ENCODE measurements at regions not wholly inside any gene's neighbourhood (a gene's known extent, or its start where the extent isn't known, plus 50 kb on each side); places are given as distances from the start of the nearest gene placed in this dataset.
"Not testable (repeated sequence)": the region's sequence is repeated elsewhere in the genome, so short reads cannot be mapped to it uniquely, and the experiment has no call there.

DNA sequence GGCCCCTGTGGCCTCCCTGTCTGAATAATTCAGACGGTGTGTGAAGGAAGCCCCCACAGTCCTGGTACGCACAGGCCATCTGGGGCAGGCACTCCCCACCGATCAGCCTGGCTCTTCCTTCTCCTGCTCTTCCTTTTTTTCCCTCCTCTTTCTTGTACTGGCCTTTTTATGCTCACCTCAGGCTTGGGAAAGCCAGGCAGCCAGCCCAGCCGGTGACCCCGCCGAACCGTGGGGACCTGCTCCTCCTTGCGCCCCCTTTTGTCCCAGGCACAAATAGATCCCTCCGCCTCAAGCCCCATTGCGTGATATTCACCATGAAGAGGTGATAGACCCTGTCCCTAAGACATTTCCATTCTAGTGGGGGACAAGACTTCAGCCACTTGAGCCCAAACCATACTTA lies 80.2 kb upstream of the BRD7 start:
- DNase-seq, result no peak

DNA sequence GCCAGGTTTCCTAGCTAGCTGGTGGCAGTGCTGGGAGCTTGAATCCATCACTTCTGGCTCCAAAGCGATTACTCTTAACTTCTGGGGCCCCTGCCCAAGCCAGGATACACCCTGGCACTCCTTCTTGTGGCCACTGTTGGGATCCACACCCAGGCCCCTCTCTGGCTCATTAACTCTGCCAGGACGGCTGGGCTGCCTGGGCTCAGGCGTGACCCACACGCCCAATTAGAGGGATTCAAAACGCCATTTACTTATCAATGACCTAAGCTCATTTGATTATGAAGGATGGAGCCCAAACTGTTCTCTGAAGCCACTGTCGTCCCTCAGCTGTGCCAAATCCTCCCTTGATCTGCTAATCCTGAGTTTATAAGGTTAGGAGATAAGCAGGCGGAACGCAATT lies 79.7 kb upstream of the BRD7 start:
- DNase-seq, result no peak

DNA sequence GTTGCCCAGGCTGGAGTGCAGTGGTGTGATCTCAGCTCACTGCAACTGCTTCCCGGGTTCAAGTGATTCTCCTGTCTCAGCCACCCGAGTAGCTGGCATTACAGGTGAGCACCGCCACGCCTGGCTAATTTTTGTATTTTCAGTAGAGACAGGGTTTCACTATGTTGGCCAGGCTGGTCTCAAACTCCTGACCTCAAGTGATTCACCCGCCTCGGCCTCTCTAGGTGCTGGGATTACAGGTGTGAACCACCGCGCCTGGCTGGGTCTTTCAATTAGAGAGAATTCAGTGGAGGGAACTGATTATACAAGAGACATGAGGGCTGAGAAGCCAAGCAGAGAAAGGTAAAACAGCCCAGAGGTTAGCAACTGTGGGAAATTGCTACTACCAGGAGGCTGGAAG lies 78.6 kb upstream of the BRD7 start:
- DNase-seq, result not testable (repeated sequence)

DNA sequence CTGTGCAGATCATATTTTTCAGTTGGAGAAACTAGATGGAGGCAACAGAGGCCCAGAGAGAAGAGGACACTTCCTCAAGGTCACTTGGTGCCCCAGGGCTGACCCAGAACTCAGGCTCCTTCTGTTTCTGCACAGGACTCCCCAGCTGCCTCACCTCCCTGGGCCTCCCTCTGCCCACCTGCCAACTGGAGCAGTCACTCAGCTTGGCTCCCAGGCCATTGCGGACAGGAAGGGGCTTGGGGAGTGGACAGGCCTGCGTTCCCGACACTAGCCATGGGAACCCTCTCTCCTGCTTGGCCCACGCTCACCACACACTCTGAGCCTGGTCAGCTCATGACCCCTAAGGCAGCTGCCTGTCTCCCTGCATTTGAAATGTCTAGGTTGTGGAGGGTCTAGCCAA lies 78.1 kb upstream of the BRD7 start:
- no peak for DNase-seq

DNA sequence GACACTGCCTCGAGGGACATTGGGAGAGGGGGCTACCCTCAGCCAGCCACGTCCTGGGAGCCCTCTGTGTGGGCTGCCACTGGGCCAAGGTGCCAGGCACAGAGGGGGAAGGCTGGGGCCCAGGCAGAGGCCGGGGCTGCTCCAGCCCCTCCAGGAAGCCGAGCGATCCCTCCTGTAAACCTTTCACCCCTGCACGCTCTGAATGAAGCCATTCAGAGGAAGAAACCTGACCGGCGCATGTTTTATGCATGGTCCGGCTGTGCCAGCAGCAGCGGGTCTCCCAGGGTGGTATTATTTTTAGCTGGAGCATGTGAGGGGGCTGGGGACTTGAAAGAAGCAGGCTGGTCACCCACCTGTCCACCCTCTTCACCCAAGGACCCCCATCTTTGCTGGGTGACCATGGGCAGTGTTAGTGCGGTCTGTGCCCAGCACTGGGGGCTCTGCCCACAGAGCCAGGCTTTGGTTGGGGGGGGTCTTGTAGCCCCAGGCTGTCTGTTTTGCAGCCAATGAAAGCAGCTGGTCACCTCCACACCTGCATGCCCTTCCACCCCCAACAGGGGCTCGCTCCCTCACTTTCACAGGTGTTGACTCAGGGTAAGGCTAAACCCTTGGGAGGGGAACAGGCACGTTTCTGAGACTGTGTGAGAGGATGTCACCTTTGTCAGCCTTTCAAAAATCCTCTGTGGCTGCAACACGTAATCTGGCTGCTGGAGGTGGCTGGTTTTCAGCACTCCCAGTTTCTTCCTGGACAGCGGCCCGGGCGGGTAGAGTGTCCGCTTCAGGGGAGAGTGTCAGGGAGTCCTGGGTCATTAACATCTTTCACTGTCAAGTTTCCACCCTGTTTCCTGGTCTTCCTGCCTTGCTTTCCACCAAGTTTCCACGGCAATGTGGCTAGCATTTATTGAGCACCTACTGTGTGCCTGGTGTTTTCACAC lies 77.1 kb upstream of the BRD7 start:
- no peak for DNase-seq

DNA sequence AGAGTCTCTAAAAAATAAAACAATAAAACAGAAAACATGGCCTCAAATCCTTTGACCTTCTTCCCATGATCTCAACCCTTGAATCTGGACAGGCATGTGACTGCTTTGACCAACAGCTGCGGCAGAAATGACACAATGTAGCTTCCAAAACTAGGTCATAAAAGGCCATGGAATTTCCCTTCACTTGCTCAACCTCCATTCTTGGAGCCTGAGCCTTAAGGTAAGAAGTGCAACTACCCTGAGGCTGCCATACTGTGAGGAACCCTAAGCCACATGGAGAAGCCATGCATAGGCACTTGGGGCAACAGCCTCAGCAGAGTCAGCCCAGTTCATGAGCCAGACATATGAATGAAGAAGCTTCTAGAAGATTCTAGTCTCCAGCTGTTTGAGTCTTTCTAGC lies 75.7 kb upstream of the BRD7 start:
- no peak for DNase-seq

DNA sequence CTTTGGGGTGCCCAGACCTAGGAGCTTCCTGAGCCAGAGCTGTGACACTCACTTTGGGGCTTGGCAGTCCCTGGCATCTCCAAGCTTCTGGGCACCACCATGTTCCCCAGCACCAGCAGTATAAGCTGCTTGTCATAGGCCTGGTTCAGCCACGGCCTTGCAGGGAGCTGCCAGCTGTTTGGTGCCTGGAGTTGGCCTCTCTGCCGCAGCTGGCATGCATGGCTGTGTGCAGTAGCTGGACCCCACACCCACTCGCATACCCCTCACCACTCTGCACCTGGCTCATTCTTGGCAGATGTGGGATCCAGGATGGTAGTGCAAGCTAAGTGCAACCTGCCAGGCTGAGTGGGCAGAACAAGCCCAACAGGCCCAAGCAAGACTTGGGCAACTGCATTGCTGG lies 73.4 kb upstream of the BRD7 start:
- no peak for DNase-seq

DNA sequence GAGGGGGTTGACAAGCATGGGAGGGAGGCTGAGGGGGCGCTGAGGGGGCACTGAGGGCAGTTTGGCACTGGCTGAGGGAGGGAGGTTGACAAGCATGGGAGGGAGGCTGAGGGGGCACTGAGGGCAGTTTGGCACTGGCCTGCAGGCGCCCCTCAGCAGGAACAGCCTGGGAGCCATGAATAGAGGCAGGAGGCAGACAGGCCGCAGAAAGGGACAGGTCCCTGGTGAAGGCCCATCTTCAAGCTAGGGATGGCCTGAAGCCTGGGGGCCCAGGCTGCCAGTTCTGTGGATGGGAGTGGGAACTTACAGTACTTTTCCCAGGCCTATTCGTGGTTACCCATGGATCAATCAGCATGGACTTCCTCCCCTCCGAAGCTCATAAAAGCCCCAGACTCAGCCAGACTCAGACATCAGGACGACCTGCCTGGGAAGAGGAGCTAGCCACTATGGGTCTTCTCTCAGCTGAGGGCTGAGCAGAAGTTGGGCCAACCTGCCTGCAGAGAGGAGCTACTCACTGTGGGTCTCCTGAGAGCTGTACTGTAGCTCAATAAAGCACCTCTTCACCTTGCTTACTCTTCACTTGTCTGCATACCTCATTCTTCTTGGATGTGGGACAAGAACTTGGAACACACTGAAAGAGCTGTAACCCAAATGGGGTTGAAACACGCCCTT lies 72.8 kb upstream of the BRD7 start:
- DNase-seq, result no peak

DNA sequence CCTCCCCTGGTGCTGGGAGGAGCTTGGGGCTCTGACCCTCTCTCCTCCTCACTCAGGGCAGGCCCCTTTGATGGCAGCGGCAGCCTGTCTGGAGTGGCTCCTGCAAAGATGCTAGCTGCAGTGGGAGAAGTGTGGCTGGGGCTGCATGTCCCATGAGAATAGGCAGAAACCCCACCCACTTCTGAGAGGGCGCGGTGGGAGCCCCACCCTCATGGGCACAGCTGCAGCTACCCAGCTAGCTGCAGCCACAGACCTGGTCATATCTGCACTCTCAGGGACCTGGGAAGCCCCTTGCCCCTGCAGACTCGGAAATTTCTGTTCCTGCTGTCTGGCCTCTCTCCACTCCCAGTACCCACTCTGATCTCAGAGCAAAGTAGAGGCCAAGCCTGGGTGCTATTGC lies 72.2 kb upstream of the BRD7 start:
- no peak for DNase-seq

DNA sequence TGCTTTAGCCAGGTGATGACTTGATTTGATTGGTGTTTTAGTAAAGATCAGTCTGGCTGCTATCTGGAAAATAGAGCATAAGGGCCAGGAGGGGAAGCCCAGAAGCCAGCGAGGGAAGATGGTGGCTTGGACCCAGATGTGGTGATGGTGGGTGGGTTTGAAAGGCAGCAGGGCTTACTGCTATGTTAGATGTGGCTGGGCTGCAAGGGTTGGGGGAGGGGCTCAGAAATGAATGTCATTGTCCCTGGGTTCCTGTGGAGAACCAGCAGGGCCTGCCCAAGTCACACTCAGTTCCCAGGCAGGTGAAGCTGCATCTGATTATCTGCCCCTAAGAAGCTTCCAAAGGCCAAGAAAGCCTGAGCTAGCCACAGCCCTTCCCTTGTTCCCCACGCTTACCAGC lies 71.7 kb upstream of the BRD7 start:
- no peak for DNase-seq

DNA sequence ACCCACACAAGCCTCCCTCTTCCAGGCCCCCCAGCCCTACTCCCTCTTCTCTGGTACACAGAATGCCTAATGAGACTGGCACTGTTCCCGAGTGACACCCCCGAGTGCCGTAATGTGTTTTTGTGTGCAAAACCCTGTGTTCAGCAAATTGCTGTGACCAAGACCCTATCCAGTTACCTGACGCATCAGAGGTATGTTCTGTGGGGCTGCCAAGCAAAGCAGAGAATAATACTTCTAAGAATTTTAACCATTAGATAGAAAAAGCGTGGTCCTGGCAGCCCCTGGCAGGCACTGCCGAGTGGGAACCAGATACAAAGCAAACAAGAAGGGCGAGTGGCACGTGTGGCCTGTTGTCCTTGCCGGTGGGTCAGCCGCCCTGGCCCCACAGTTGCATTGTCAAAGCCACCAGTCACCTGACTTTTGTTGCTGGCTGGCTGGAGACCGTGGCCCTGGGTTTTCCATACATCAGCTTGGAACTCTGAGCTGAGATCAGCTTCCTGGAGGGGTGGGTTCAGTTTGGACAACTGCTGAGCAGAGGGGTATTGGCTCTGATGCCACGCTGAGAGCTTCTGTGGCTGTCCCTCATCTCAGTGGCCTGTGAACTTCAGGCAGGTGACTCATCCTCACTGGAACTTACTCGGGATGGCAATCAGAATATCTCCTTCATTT lies 69.1 kb upstream of the BRD7 start:
- no peak for DNase-seq

DNA sequence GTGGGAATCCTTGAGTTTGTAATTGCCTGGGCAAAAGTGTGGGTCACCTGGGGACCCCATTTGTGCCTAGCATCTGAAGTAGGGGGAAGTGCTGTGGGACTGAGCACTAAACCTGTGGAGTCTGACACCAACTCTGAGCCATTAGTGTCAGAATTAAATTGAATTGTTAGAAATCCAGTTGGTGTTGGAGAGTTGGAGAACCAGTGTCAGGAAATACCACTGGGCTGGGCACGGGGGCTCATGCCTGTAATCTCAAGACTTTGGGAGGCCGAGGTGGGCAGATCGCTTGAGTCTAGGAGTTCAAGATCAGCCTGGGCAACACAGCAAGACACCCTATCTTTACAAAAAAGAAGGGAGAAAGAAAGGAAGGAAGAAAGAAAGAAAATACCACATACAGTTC lies 67.5 kb upstream of the BRD7 start:
- DNase-seq, result no peak

DNA sequence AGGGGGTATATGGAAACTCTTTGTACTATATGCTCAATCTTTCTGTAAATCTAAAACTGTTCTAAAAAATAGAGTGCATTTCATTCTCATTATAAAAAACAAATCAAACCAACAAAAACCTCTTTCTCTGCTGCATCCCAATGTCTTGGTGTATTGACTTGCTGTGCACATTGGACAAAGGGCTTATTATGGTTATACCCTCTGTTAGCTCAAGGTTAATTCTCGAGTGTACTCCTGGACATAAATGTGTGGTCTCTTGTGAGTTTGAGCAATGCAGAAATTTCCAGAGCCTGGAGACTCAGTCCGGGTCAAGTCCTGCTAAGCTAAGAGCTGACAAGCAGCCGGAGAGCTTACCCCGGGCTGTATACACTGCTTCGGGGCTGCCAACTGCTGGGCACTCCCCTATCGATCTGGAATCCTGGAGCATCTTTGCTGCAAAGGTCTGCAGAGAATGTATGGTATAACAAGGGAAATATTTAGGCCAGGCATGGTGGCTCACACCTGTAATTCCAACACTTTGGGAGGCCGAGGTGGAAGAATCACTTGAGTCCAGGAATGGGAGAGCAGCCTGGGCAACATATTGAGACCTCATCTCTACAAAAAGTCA lies 66.2 kb upstream of the BRD7 start:
- DNase-seq, result no peak

DNA sequence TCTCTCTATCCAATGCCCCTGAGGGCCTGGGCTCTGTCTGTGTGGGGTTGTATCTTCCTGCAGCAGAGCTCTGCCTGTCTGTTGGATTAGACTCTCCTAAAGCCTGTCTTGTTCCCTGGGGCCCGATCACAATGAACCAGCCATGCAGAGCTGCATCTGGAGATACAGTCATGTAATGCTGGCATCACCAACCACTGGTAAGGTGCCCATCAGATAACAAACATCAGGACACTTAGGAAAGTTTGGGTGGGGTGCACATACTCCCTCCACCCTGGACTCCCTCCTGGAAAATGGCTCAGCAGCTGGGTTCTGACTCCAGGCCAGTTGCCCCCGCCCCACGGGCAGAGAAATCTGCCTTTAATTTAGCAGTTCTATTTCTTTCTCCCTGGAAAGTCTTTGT lies 61.3 kb upstream of the BRD7 start:
- DNase-seq, result no peak

DNA sequence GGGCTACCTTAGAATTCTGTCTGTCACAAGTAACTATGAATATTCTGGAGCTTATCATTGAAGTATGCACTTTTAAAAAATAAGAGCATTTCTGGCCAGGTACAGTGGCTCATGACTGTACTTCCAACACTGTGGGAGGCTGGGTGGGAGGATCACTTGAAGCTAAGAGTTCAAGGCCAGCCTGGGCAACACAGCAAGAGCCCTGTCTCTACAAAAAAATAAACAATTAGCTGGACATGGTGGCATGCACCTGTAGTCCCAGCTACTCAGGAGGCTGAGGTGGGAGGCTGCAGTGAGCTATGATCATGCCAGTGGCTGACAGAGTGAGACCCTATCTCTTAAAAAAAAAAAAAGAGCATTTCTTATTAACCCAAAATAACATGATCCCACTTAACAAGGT lies 60.0 kb upstream of the BRD7 start:
- no peak for DNase-seq

DNA sequence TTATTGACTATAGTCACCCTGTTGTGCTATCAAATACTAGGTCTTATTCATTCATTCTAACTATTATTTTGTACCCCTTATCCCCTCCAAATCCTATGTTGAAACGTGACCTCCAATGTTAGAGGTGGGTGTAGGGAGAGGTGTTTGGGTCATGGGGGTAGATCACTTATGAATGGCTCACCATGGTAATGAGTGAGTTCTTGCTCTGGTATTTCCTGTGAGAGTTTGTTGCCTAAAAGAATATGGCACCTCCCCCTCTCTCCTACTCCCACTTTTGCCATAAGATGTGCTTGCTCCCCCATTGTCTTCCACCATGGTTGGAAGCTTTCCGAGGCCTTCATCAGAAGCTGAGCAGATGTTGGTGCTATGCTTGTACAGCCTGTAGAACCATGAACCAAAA lies 59.3 kb upstream of the BRD7 start:
- DNase-seq, result no peak

DNA sequence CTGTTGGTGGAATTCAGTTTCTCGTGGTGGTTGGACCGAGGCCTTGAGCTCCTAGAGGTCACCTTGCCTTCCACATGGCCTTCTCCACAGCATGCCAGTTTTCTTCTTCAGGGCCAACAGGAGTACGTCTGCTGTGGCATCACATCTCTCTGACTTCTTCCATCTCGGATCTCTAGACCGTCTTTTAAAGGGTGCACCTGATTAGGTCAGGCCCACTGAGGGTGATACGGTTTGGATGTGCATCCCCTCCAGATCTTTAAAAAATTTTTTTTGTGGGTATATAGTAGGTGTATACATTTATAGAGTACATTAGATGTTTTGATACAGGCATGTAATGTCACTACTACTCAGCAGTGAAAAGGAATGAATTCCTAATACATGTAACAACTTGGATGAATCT lies 58.3 kb upstream of the BRD7 start:
- no peak for DNase-seq

DNA sequence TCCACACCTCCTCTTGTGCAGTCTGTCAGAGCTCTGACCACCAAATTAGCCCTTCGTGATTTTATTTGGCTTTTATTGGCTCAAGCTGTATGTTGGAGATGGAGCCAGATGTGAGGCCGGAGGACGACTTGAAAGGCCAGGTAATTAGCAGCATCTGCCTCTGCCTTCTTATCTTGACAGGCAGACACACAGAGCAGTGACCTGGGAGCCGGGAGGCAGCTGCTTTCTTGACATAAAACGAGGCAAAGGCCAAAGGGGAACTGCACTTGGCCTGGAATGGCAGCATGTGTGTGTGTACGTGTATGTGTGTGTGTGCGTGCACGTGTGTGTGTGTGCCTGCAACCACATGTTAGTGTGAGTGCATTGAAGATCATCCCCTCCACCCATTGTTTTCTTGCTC lies 56.9 kb upstream of the BRD7 start:
- DNase-seq, result no peak

DNA sequence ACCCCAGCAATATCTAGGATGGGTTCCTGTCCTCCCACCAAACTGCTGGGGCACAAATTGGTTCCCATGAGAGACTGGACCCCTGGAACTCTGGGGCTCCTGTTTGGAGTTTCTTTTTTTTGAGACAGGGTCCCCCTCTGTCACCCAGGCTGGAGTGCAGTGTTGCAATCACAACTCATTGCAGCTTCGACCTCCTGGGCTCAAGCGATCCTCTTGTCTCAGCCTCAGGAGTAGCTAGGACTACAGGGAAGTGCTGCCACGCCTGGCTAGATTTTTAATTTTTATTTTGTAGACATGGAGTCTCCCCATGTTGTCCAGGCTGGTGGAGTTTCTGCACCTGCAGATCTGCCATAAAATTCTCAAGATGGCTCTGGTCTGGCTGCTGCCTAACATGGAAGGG lies 56.3 kb upstream of the BRD7 start:
- no peak for DNase-seq

DNA sequence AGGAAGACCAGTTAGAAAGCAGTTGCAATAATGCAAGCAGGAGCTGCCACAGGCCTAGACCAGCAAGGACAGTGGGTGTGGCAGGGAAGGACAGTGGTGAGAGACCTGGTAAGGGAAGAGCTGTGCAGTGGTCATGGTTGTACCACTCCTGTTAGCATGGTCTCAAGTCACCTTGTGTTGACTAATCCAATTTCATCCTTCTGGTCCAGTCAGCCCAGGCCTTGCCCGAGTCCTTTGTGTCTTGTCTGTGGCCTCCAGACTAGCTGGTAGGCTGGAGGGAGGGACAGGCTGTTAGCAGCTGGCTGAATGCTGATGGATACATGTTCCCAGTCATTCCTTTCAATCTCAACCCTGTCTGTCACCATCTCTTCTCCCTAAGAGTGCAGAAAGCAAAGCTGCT lies 54.1 kb upstream of the BRD7 start:
- DNase-seq, result no peak

DNA sequence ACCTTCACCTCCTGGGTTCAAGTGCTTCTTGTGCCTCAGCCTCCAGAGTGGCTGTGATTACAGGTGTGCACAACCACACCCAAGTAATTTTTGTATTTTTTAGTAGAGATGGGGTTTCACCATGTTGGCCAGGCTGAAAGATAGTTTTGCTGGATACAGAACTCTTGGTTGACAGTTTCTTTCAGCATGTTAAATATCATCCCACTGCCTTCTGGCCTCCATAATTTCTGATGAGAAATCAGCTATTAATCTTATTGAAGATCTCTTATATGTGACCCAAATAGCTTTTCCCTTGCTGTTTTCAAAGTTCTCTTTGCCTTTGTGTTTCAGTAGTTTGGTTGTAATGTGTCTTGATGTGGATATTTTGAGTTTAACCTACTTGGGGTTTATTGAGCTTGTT lies 50.3 kb upstream of the BRD7 start:
- no peak for DNase-seq

Measured in NCI-H1105 (cell line).